PC-3 (cell line): ENCODE measurements at regions not wholly inside any gene's neighbourhood (a gene's known extent, or its start where the extent isn't known, plus 50 kb on each side); places are given as distances from the start of the nearest gene placed in this dataset.
"Not testable (repeated sequence)": the region's sequence is repeated elsewhere in the genome, so short reads cannot be mapped to it uniquely, and the experiment has no call there.

Experiments used
- ATAC-seq: fragments of 200-7000 bp; cut with Tn5 transposase; 2 replicates; pipeline ENCODE4 v1.9.1; 2020; ENCODE audit warnings: mild to moderate bottlenecking, moderate library complexity
- BruUV-seq: library from RNA; stranded (reverse); fragments of 400-500 nt; replicated peaks from 2 replicates; lab custom pipeline; 2021; lab: Mats Ljungman, UMichigan
- CTCF ChIA-PET: fragments of 300-600 bp; sonication (Branson Sonifier 250); formaldehyde crosslinking; loops from one replicate; lab custom pipeline; 2022; ENCODE audit warnings: antibody characterized with exemption; lab: Charles Lee
- POLR2A ChIA-PET: fragments of 300-600 bp; sonication (Branson Sonifier 250); formaldehyde crosslinking; loops from one replicate; lab custom pipeline; 2022; ENCODE audit warnings: antibody characterized with exemption; ENCODE audit not compliant: unreplicated experiment; lab: Charles Lee
- DNase-seq: peaks from one replicate; pipeline ENCODE4 v3.0.0-alpha.2; 2015
- H2AFZ ChIP-seq: fragments of 300-600 bp; sonication (generic); 2 replicates; pipeline ENCODE4 v1.6.0; 2016; ENCODE audit warnings: antibody characterized with exemption, low read length
- H3F3A ChIP-seq: fragments of 300-600 bp; sonication (generic); one replicate; pipeline ENCODE4 v1.6.0; 2017; ENCODE audit warnings: antibody characterized with exemption, low read length, control low read depth, mild to moderate bottlenecking; ENCODE audit not compliant: unreplicated experiment
- H3K27ac ChIP-seq: fragments of 300-600 bp; sonication (generic); 2 replicates; pipeline ENCODE4 v1.5.1; 2016; ENCODE audit warnings: mild to moderate bottlenecking, low read length
- H3K27me3 ChIP-seq: fragments of 300-600 bp; sonication (generic); 2 replicates; pipeline ENCODE4 v1.6.1; 2016; ENCODE audit warnings: low read length, mixed read lengths
- H3K36me3 ChIP-seq: fragments of 300-600 bp; sonication (generic); 2 replicates; pipeline ENCODE4 v1.6.1; 2016; ENCODE audit warnings: low read depth, mixed run types, low read length, mixed read lengths
- H3K4me1 ChIP-seq: fragments of 300-600 bp; sonication (generic); 2 replicates; pipeline ENCODE4 v1.5.1; 2016; ENCODE audit warnings: low read length; ENCODE audit not compliant: insufficient read depth
- H3K4me2 ChIP-seq: fragments of 300-600 bp; sonication (generic); 2 replicates; pipeline ENCODE4 v1.6.0; 2016; ENCODE audit warnings: low read length
- H3K4me3 ChIP-seq: fragments of 300-600 bp; sonication (generic); 2 replicates; pipeline ENCODE4 v1.5.1; 2016; ENCODE audit warnings: mild to moderate bottlenecking, low read length, mixed read lengths
- H3K79me2 ChIP-seq: fragments of 300-600 bp; sonication (generic); 2 replicates; pipeline ENCODE4 v1.6.1; 2017; ENCODE audit warnings: low read length, mixed read lengths
- H3K9ac ChIP-seq: fragments of 300-600 bp; sonication (generic); 2 replicates; pipeline ENCODE4 v1.6.0; 2016; ENCODE audit warnings: mild to moderate bottlenecking, low read length
- H3K9me2 ChIP-seq: fragments of 300-600 bp; sonication (generic); replicated peaks from 2 replicates; pipeline ENCODE4 v1.6.1; 2016; ENCODE audit warnings: mixed run types, low read length, mixed read lengths
- H3K9me3 ChIP-seq: fragments of 300-600 bp; sonication (generic); 2 replicates; pipeline ENCODE4 v1.6.1; 2016; ENCODE audit warnings: low read length, mixed read lengths
- H4K20me1 ChIP-seq: fragments of 300-600 bp; sonication (generic); 2 replicates; pipeline ENCODE4 v1.6.1; 2016; ENCODE audit warnings: low read length, mixed read lengths
- EZH2 ChIP-seq: fragments of 300-600 bp; sonication (generic); IDR thresholded peaks from one replicate; pipeline ENCODE4 v1.6.1; 2017; ENCODE audit warnings: antibody characterized with exemption, mild to moderate bottlenecking, low read length; ENCODE audit not compliant: unreplicated experiment
- EZH2phosphoT487 ChIP-seq: fragments of 300-600 bp; sonication (generic); IDR thresholded peaks from 2 replicates; pipeline ENCODE4 v1.6.1; 2018; ENCODE audit warnings: mild to moderate bottlenecking, antibody characterized with exemption, low read length, borderline replicate concordance
- intact Hi-C: fragments of 100-400 bp; cut with micrococcal nuclease; formaldehyde crosslinking; loops from 2 replicates; pipeline ENCODE4 v1.9.0; 2023
- TF ChIP-seq, protein P1 (sequence below): fragments of 300-600 bp; sonication (generic); conservative IDR thresholded peaks from 2 replicates; pipeline ENCODE4 v1.5.1; 2017; ENCODE audit warnings: antibody characterized with exemption, low read depth, mild to moderate bottlenecking, low read length

DNA sequence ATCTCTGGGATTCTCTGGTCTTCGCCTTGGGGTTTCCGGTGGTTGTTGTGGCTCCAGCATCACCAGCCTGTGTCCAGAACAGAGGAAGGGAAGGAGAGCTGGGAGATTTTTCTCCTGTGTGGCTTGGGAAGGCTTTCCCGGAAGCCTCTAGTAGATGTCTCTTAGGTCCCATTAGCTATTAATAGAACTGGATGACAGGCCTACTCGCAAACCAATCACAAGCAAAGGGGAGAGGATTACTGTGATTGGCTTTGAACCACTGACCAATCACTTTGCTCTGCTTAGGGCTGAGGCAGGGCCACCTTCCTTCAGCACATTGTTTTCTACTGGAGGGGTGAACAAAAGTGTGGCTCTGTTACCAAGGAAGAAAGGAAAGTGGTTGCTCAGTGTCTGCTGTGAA, 203.4 kb upstream of the SULF2 start:
- BruUV-seq: no TSS peak
- ChIA-PET CTCF (no interaction called here), POLR2A (no interaction called here)
- Histone ChIP-seq H3K9ac (no peak overlapping the region), H3K27me3 (no peaks in the 10 kb centered on the region), H3K79me2 (no peaks in the 10 kb centered on the region), H3K4me1 (peaks cover 30% of the 10 kb centered on the region), H2AFZ (no peak overlapping the region), H3K4me2 (no peak overlapping the region), H3K27ac (peak overlapping the region; percentile 83; the same call in 1 of the 2 replicates), H3K36me3 (no peaks in the 10 kb centered on the region), H3F3A (no peaks in the 10 kb centered on the region), H3K9me3 (no peaks in the 10 kb centered on the region), H3K9me2 (no peaks in the 10 kb centered on the region), H3K4me3 (no peak overlapping the region), H4K20me1 (no peaks in the 10 kb centered on the region)
- DNase-seq (no peak), ATAC-seq (no peak)
- TF ChIP-seq EZH2 (no peak), EZH2phosphoT487 (no peak)
- TF ChIP-seq, protein P1, sequence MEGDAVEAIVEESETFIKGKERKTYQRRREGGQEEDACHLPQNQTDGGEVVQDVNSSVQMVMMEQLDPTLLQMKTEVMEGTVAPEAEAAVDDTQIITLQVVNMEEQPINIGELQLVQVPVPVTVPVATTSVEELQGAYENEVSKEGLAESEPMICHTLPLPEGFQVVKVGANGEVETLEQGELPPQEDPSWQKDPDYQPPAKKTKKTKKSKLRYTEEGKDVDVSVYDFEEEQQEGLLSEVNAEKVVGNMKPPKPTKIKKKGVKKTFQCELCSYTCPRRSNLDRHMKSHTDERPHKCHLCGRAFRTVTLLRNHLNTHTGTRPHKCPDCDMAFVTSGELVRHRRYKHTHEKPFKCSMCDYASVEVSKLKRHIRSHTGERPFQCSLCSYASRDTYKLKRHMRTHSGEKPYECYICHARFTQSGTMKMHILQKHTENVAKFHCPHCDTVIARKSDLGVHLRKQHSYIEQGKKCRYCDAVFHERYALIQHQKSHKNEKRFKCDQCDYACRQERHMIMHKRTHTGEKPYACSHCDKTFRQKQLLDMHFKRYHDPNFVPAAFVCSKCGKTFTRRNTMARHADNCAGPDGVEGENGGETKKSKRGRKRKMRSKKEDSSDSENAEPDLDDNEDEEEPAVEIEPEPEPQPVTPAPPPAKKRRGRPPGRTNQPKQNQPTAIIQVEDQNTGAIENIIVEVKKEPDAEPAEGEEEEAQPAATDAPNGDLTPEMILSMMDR: no peak
- intact Hi-C loops: no loop called here

DNA sequence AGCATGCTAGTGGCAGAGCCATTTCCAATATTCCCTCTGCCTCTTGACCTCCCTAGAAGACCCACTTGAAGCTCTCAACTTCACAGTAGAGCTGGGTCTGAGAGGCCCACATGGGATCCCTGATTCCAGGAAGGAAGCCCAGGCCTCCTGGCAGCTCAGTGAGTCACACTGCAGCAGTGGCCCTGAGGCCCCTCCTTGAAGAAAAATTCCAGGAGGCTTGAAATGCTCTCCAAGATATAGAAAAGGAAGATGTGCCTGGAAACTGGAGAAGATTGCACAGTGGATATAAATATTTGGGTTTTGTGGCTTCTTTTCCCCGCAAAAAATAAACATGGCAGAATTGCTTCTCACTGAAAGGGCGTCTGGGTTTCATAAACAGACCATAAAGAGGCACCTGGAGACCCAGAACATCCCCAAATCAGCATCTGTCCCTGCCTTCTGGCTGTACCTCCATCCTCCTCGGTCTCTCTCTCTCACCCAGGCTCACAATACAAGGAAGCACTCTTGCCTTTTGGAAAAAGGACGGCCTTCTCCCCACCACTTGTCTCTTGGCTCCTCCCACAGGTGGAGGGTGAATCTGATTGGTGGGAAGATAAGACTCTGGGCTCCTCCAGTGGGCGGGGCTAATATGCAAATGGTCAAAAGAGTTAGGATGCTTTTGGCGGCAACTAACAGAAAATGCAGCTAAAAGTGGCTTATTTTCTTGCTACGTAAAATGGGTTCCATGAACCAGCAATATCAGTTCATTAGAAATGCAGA, 200.0 kb upstream of the SULF2 start:
- Histone ChIP-seq H3K27me3 (no peaks in the 10 kb centered on the region), H3K36me3 (no peaks in the 10 kb centered on the region), H2AFZ (peak overlapping the region; percentile 66; the same call in 1 of the 2 replicates), H3K4me3 (no peak overlapping the region), H3K9me3 (no peaks in the 10 kb centered on the region), H3K9me2 (no peaks in the 10 kb centered on the region), H3K4me2 (peak overlapping the region; percentile 16; the same call in 1 of the 2 replicates), H3K4me1 (peaks cover 27% of the 10 kb centered on the region), H4K20me1 (no peaks in the 10 kb centered on the region), H3K79me2 (no peaks in the 10 kb centered on the region), H3F3A (no peaks in the 10 kb centered on the region), H3K9ac (peak overlapping the region; percentile 25; the same call in 1 of the 2 replicates), H3K27ac (peak overlapping the region; percentile 42)
- ChIA-PET CTCF (interaction anchor here (0.6 kb wide), 1 partner anchor 12 kb away, joined by 3 read pairs; no protein-coding TSS in a partner anchor), POLR2A (no interaction called here)
- DNase-seq (peak; percentile 77), ATAC-seq (peak; percentile 60)
- BruUV-seq: no TSS peak
- TF ChIP-seq EZH2 (no peak), EZH2phosphoT487 (no peak)
- TF ChIP-seq, protein P1: no peak
- intact Hi-C loops: no loop called here

DNA sequence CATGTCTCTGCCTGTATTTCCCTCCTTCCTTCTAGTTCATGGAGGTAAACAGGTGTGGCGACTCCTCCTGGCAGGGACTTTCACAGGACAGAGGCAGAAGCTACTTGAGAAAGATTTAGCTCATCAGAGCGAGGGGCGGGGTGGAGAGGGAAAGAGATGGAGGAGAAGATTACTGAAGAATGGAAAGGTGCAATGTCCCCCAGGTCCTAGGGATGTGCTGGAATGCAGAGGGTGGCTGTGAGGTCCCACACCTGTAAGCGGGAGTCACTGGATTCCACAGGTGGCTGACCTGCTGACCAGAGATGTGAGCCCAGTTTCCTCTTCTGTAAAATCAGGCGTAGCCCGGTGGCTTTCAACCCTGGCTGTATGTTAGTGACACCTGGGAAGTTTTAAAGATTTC, 199.2 kb upstream of the SULF2 start:
- no TSS peak for BruUV-seq
- DNase-seq (no peak), ATAC-seq (no peak)
- H2AFZ ChIP-seq: 0 out of 2 replicates have a peak overlapping the region, but pooled peaks have one; percentile 66
- H3K4me2 ChIP-seq: no peak overlapping the region; the same call in 1 of the 2 replicates
- H3K4me3 ChIP-seq: no peak overlapping the region
- no peaks in the 10 kb centered on the region for H3K36me3 ChIP-seq
- intact Hi-C loops: no loop called here
- no peaks in the 10 kb centered on the region for H3K79me2 ChIP-seq
- peak overlapping the region; percentile 42; the same call in 1 of the 2 replicates for H3K27ac ChIP-seq
- peak overlapping the region; percentile 25; the same call in 1 of the 2 replicates for H3K9ac ChIP-seq
- H3K9me2 ChIP-seq: no peaks in the 10 kb centered on the region
- H3F3A ChIP-seq: no peaks in the 10 kb centered on the region
- CTCF ChIA-PET: interaction anchor here (0.6 kb wide), 1 partner anchor 11 kb away, joined by 3 read pairs; no protein-coding TSS in a partner anchor
- TF ChIP-seq, protein P1: no peak
- TF ChIP-seq EZH2: no peak
- H3K4me1 ChIP-seq: peaks cover 18% of the 10 kb centered on the region
- no peaks in the 10 kb centered on the region for H3K27me3 ChIP-seq
- POLR2A ChIA-PET: no interaction called here
- no peaks in the 10 kb centered on the region for H3K9me3 ChIP-seq
- no peaks in the 10 kb centered on the region for H4K20me1 ChIP-seq

DNA sequence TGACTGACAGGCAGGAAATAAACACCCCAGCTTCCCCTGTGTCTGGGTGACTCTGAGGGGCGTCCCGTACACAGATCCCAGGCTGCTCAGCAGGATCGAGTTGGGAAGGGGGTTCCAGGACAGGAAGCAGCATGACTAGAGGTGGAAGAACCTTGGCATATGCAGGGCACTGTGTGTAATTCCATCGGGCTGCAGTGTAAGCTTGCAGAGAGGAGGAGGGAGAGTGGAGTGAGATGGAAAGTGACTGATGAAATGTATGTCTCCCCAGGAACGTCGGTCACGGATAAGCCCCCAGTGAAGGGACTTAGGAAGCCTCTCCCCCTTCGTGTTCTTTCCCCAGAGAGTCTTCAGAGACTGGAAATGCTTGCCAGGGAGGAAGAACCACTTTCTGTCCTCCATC, 198.4 kb upstream of the SULF2 start:
- CTCF ChIA-PET, H3K9me2 ChIP-seq, H3K9ac ChIP-seq, H2AFZ ChIP-seq, H3K9me3 ChIP-seq, H3F3A ChIP-seq, POLR2A ChIA-PET, H3K27ac ChIP-seq, DNase-seq, H3K36me3 ChIP-seq, H3K27me3 ChIP-seq, H4K20me1 ChIP-seq, H3K79me2 ChIP-seq, H3K4me3 ChIP-seq, H3K4me2 ChIP-seq, intact Hi-C loops, BruUV-seq: not testable (repeated sequence)
- peak; percentile 13; the same call in 1 of the 2 replicates for ATAC-seq
- peaks cover 11% of the 10 kb centered on the region for H3K4me1 ChIP-seq
